ENCODE measurements at regions not wholly inside any gene's neighbourhood (a gene's known extent, or its start where the extent isn't known, plus 50 kb on each side); places are given as distances from the start of the nearest gene placed in this dataset.
A peak's percentile ranks its signal among the peaks of the same experiment; 100 is the strongest.

- no peak for DNase-seq
These were observed 108.4 kb upstream of the ZC3H12C start for GRCh38 chr11:109984634-109985289.

- no peak for DNase-seq
These were observed 106.7 kb upstream of the ZC3H12C start for GRCh38 chr11:109986488-109986887.

DNA sequence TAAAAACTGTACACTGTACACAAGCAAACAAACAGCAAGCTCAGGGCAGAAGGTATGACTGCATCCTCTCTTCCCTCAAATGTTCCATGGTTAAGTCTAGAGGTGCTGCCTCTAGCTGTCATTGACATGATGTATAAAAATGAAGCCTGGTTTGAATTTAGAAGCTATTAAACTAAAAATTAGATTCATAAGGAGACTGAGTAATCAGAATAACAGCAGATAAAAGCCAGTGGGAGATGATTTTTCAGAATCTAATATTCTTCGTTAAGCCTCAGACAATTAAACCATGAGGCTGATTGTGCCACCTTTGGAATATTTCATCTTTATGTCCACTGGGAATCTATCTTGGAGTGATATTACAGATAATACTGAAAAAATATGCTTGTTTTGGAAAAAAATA is 101.4 kb upstream of the ZC3H12C start:
- DNase-seq: no peak

- DNase-seq: no peak
These were observed 99.4 kb upstream of the ZC3H12C start for GRCh38 chr11:109993786-109994185.

DNA sequence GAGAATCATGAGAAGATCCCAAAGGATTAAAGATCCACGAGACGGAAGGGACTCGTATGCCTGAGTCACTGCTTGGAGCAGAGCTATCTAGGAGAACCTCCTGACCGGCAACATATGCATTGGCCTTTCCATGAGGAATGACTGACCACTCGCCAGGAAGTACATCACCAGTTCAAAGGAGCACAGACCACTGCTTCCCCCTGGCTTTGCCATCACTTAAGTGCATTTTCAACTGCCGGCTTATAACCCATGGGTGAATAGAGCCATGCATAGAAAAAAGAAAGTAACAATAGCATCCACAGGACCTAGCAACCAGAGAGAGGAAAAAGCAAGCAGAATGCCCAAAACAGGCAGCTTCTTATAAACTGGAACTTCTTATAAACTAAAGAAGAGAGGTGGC is 98.3 kb upstream of the ZC3H12C start:
- DNase-seq: no peak

- no peak for DNase-seq
These were observed 97.1 kb upstream of the ZC3H12C start for GRCh38 chr11:109996060-109996459.

DNA sequence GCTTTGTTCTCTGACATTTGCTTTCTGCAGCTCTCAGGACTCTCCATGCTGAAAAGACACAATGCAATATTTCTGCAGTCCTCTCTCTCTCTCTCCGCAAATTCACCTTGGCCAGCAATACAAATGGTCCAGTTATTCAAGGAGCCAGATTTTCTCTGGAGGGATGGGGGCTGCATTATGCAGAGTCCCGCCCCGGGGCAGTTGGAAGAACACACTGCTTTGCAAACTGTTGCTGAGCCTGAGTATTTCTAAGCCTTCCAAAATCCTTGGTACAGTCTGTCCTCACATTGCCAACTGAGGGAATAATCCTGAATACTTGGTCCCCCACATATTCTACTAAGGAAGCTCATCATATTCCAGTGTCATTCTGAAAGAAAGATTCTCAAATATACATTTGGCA is 94.3 kb upstream of the ZC3H12C start:
- no peak for DNase-seq

GRCh38 chr11:110000031-110000502 is 93.1 kb upstream of the ZC3H12C start:
- no peak for DNase-seq

DNA sequence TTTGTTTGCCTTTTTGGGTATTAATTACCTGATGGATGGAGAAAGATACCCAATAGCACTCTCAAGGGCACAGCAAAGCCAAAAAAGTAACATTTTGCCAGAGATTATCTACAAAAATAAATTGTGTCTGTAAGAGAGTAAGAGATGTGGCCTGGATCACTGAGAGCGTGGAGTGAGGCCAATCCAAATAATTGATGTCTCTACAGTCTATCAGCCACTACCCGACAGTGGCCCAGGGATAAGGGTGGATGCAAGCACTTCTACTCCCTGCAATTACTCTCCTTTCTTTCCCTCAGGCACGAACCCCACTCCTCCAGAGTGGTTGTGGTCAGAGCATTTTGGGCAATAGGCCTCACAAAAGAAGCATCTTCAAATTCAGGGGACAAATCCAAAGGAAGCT is 92.3 kb upstream of the ZC3H12C start:
- DNase-seq: no peak

GRCh38 chr11:110003426-110003825 is 89.8 kb upstream of the ZC3H12C start:
- no peak for DNase-seq

DNA sequence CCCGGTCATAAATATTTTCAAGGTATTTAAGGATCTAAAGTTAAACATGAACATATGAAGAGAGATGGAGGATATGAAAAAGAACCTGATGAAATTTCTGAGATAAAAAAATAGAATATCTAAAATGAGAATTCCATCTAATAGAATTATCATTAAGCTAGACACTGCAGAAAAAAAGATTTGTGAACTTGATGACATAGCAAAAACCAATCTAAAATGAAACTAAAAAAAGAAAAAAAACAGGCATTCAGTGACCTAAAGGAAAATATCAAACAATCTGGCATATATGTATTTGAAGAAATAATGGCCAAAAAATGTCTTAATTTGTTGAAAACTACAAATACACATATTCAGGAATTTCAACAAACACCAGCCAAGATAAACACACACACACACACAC is 81.6 kb upstream of the ZC3H12C start:
- DNase-seq: no peak

GRCh38 chr11:110015695-110016094 is 77.5 kb upstream of the ZC3H12C start:
- no peak for DNase-seq

- no peak for DNase-seq
These were observed 73.5 kb upstream of the ZC3H12C start for GRCh38 chr11:110019675-110020074.

DNA sequence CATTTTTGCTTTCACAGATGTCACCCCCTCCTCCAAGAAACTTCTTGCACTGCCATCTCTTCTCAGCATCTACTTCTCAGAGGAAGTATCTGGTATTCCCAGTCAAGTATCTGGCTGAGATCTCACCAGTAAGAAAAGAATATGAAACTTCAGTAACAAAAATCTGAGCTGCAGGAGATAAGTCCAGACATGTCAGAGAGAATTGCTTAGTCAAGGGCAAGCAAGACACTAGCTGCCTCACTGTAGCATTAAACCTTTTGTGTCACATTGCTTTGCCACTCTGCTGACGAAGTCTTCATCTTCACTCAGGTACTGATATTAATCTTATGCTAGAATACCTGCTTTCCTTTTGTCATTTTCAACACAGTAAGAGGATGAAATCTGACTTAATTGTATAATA is 70.6 kb upstream of the ZC3H12C start:
- DNase-seq: no peak

DNA sequence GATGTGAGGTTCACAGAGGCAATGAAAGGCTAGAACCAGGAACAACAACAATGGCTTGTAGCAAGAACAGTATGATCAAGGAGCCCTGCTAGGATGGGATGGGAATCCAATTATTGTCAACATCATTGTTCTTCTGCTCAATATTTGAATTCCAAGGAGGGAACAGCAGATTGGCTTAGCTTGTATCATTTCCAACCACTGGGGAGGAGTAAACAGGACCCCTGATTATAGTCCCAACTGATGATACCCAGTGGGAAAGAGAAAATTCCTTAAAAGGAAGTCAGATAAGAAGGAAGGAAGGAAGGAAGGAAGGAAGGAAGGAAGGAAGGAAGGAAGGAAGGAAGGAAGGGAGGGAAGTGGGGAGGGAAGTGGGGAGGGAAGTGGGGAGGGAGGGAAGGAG is 69.5 kb upstream of the ZC3H12C start:
- no peak for DNase-seq

DNA sequence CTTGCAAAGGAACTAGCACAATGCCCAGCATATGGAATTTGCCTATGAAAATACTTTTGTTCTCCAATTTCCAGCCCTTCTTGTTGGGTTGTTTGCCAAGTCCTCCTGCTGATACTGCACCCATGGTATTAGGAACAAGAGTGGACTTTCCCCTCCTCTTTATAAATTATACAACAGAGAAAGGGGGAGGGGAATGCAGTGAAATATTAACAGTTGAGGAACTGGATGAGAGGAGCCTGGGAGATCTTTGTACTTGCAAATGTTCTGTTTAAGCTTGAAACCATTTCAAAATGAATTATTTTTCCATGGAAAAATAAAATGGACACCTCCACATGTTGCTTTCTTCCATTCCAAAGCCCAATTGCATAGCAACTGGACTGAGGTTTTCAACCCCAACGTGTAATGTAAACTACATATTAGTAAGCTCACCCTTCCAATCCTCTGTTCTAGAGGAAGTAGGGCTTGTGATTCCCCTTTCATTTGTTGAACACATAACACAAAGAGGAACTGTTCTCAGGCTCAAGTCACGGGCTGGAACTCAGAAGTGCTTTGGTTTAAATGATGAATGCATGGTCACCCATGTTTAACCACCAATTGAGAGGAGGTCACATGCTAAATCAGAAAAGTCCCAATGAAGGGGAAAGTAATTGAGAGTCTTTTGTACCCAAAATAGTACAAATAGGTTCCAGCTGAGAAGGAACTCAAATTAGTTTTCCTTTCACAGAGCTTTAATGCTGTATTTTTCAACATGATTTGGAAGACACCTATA is 66.2 kb upstream of the ZC3H12C start:
- DNase-seq: no peak

GRCh38 chr11:110027627-110028371 is 65.4 kb upstream of the ZC3H12C start:
- DNase-seq: no peak

DNA sequence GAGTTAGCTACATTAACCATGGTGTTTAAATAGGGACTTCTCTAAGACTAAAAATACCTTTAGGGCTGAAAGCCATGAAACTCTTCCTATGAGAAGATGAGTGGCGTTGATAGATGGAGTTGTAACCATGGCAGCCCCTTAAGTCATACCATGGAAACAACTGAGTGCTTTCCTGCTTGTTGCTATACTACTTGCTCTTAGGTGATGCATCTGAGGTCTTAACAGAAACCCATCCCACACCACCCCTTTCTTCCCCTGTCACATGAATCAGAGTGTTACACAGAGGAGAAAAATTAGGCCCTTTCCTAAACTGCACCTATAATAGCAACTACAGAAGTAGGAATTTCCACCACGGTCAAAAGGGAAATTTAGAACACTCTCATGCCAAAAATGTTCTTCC is 64.3 kb upstream of the ZC3H12C start:
- no peak for DNase-seq

DNA sequence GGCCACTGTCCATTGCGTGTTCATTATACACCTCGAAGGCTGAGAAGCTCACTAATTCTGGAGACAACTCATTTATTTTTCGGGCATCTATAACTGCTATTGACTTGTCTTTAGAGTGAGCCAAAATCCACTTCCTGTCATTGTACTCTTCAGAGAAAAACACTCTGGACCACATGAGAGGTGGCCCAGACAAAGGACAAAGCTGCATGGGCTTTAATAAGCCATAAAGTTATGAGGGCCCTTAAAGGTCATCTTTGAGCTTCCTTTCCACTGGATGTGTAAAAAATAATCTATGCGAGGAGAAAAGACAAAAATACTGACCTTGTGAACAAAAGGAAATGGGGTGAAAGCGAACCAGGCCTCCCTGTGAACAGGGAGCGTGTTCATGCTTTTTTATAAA is 63.5 kb upstream of the ZC3H12C start:
- no peak for DNase-seq

GRCh38 chr11:110031171-110031570 is 62.0 kb upstream of the ZC3H12C start:
- DNase-seq: no peak

DNA sequence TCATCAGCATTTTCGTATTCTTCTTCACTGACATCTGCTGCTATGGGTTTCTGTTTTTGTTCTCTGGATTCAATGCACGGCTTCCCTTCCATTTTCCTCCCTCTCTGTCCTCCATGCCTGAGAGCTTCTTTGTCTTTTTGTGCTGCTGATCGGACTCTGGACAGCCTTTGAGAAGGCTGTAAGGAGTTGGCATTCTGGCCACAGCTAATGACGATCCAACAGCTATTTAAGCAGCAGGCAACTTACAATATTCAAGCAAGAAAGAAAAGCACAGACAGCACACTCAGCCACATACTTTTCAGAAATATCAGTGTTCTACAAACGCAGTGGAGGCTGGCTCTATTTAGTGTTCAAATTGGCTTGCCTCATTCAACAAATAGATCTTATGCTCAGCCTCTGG is 60.9 kb upstream of the ZC3H12C start:
- no peak for DNase-seq

- DNase-seq: peak; percentile 7
These were observed 60.1 kb upstream of the ZC3H12C start for GRCh38 chr11:110032957-110033570.

DNA sequence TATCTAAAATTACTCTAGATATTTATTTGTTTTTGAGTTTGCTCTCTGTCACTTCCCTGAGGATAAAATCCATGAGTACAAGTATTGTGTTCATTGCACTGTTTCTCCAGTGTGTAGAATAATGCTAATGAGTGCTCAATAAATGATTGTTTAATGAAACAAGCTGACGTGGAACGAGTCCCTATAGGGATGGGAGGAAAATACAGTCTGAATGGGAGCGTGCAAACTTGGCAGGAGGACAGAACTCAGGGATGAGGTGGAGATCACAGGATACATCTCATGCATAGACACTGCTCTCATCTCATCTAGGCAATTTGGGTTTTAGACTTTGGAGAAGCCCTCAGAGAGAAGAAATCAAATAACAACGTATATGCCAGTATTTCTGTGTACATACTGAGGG is 58.4 kb upstream of the ZC3H12C start:
- DNase-seq: no peak

GRCh38 chr11:110035357-110035756 is 57.8 kb upstream of the ZC3H12C start:
- DNase-seq: no peak

All from NCI-H82 (cell line).